ENCODE measurements at regions not wholly inside any gene's neighbourhood (a gene's known extent, or its start where the extent isn't known, plus 50 kb on each side); places are given as distances from the start of the nearest gene placed in this dataset.

GRCh38 chr7:136163340-136163801, 186.2 kb upstream of the MTPN start:
- BruUV-seq (replicated peaks): no TSS peak
- Histone ChIP-seq H3K36me3 (ENCODE audit: insufficient read depth, low read length, poor library complexity, severe bottlenecking) (no peaks in the 10 kb centered on the region), H3K4me3 (ENCODE audit: low read depth, low read length, poor library complexity, severe bottlenecking) (no peak overlapping the region), H3K27me3 (replicated peaks; ENCODE audit: insufficient read depth, low read depth, low read length, poor library complexity) (no peaks in the 10 kb centered on the region), H3K27ac (ENCODE audit: low read depth, low read length, poor library complexity, severe bottlenecking) (no peak overlapping the region), H3K4me1 (ENCODE audit: insufficient read depth, low read length, poor library complexity, severe bottlenecking) (no peaks in the 10 kb centered on the region), H3K9me3 (ENCODE audit: low read depth, low read length, poor library complexity, severe bottlenecking) (no peaks in the 10 kb centered on the region)
- intact Hi-C loops (cut with micrococcal nuclease; ENCODE audit: unreplicated experiment): no loop called here
- no peak for DNase-seq (ENCODE audit: low spot score)
- CTCF ChIA-PET: no interaction called here
- POLR2A ChIA-PET (ENCODE audit: low non-redundant PET): no interaction called here
- TF ChIP-seq EZH2 (IDR thresholded peaks at IDR 0.05; ENCODE audit: borderline replicate concordance, low read depth, low read length, poor library complexity, severe bottlenecking): no peak
- no peak for TF ChIP-seq CTCF (conservative IDR thresholded peaks at IDR 0.05; ENCODE audit: low read depth, low read length)

GRCh38 chr7:136150311-136150710, 173.2 kb upstream of the MTPN start:
- no peak for DNase-seq (ENCODE audit: low spot score)
- ChIA-PET CTCF (no interaction called here), POLR2A (ENCODE audit: low non-redundant PET) (no interaction called here)
- H3K27me3 ChIP-seq (replicated peaks; ENCODE audit: insufficient read depth, low read depth, low read length, poor library complexity): no peaks in the 10 kb centered on the region
- no peak overlapping the region for H3K4me3 ChIP-seq (ENCODE audit: low read depth, low read length, poor library complexity, severe bottlenecking)
- intact Hi-C loops (cut with micrococcal nuclease; ENCODE audit: unreplicated experiment): no loop called here
- TF ChIP-seq EZH2 (IDR thresholded peaks at IDR 0.05; ENCODE audit: borderline replicate concordance, low read depth, low read length, poor library complexity, severe bottlenecking) (no peak), CTCF (conservative IDR thresholded peaks at IDR 0.05; ENCODE audit: low read depth, low read length) (no peak)
- H3K27ac ChIP-seq (ENCODE audit: low read depth, low read length, poor library complexity, severe bottlenecking): no peak overlapping the region
- H3K9me3 ChIP-seq (ENCODE audit: low read depth, low read length, poor library complexity, severe bottlenecking): no peaks in the 10 kb centered on the region
- no TSS peak for BruUV-seq (replicated peaks)
- no peaks in the 10 kb centered on the region for H3K4me1 ChIP-seq (ENCODE audit: insufficient read depth, low read length, poor library complexity, severe bottlenecking)
- no peaks in the 10 kb centered on the region for H3K36me3 ChIP-seq (ENCODE audit: insufficient read depth, low read length, poor library complexity, severe bottlenecking)

GRCh38 chr7:136148920-136149319, 171.8 kb upstream of the MTPN start:
- ChIA-PET POLR2A (ENCODE audit: low non-redundant PET) (no interaction called here), CTCF (no interaction called here)
- no TSS peak for BruUV-seq (replicated peaks)
- Histone ChIP-seq H3K9me3 (ENCODE audit: low read depth, low read length, poor library complexity, severe bottlenecking) (no peaks in the 10 kb centered on the region), H3K36me3 (ENCODE audit: insufficient read depth, low read length, poor library complexity, severe bottlenecking) (no peaks in the 10 kb centered on the region), H3K4me3 (ENCODE audit: low read depth, low read length, poor library complexity, severe bottlenecking) (no peak overlapping the region), H3K27me3 (replicated peaks; ENCODE audit: insufficient read depth, low read depth, low read length, poor library complexity) (no peaks in the 10 kb centered on the region), H3K4me1 (ENCODE audit: insufficient read depth, low read length, poor library complexity, severe bottlenecking) (no peaks in the 10 kb centered on the region), H3K27ac (ENCODE audit: low read depth, low read length, poor library complexity, severe bottlenecking) (no peak overlapping the region)
- no peak for DNase-seq (ENCODE audit: low spot score)
- no peak for TF ChIP-seq EZH2 (IDR thresholded peaks at IDR 0.05; ENCODE audit: borderline replicate concordance, low read depth, low read length, poor library complexity, severe bottlenecking)
- TF ChIP-seq CTCF (conservative IDR thresholded peaks at IDR 0.05; ENCODE audit: low read depth, low read length): no peak
- intact Hi-C loops (cut with micrococcal nuclease; ENCODE audit: unreplicated experiment): no loop called here

All from A673 (cell line).